ENCODE measurements at regions not wholly inside any gene's neighbourhood (a gene's known extent, or its start where the extent isn't known, plus 50 kb on each side); places are given as distances from the start of the nearest gene placed in this dataset.

- peak; percentile 10 for TF ChIP-seq POLR2AphosphoS5 (IDR thresholded peaks at IDR 0.05)
- no peak for TF ChIP-seq CTCF (IDR thresholded peaks at IDR 0.05)
These were observed 228.1 kb downstream of the KCNC2 start for GRCh38 chr12:74981541-74981940.

GRCh38 chr12:74983917-74984316 is 225.7 kb downstream of the KCNC2 start:
- no peak for DNase-seq (ENCODE audit: low spot score)
- intact Hi-C loops (cut with DNase I), result no loop called here
- TF ChIP-seq CTCF (IDR thresholded peaks at IDR 0.05) (no peak), POLR2A (IDR thresholded peaks at IDR 0.05) (no peak), POLR2AphosphoS5 (IDR thresholded peaks at IDR 0.05) (no peak)
- Histone ChIP-seq H3K4me1 (replicated peaks) (peaks cover 4% of the 10 kb centered on the region), H3K9me3 (no peaks in the 10 kb centered on the region), H3K27ac (no peak overlapping the region), H3K36me3 (no peaks in the 10 kb centered on the region), H3K27me3 (replicated peaks; ENCODE audit: insufficient read depth) (no peaks in the 10 kb centered on the region), H3K4me3 (no peak overlapping the region)
- WGBS, result 58% methylated on average over 3 of the region's 3 CpGs

More at GRCh38 chr12:74981541-74981940, 228.1 kb downstream of the KCNC2 start:
- H3K4me3 ChIP-seq, result no peak overlapping the region
- peak overlapping the region in 1 of 2 donors; percentile 2 for H3K27ac ChIP-seq
- peaks cover 4% of the 10 kb centered on the region for H3K4me1 ChIP-seq (replicated peaks)
- WGBS, result 0% methylated on average over 1 of the region's 1 CpG
- H3K27me3 ChIP-seq (replicated peaks; ENCODE audit: insufficient read depth), result no peaks in the 10 kb centered on the region
- intact Hi-C loops (cut with DNase I), result no loop called here
- H3K36me3 ChIP-seq, result no peaks in the 10 kb centered on the region
- no peak for DNase-seq (ENCODE audit: low spot score)
- no peaks in the 10 kb centered on the region for H3K9me3 ChIP-seq

GRCh38 chr12:74984631-74985030 is 225.0 kb downstream of the KCNC2 start:
- Histone ChIP-seq H3K4me1 (replicated peaks) (peaks cover 4% of the 10 kb centered on the region), H3K4me3 (no peak overlapping the region), H3K27ac (no peak overlapping the region), H3K27me3 (replicated peaks; ENCODE audit: insufficient read depth) (no peaks in the 10 kb centered on the region), H3K36me3 (no peaks in the 10 kb centered on the region), H3K9me3 (no peaks in the 10 kb centered on the region)
- intact Hi-C loops (cut with DNase I), result no loop called here
- WGBS, result 51% methylated on average over 4 of the region's 4 CpGs
- DNase-seq (ENCODE audit: low spot score), result no peak
- TF ChIP-seq CTCF (IDR thresholded peaks at IDR 0.05) (no peak), POLR2A (IDR thresholded peaks at IDR 0.05) (no peak), POLR2AphosphoS5 (IDR thresholded peaks at IDR 0.05) (no peak)

GRCh38 chr12:74985293-74985985 is 224.2 kb downstream of the KCNC2 start:
- H3K4me3 ChIP-seq, result no peak overlapping the region
- H3K4me1 ChIP-seq (replicated peaks), result peaks cover 4% of the 10 kb centered on the region
- intact Hi-C loops (cut with DNase I), result no loop called here
- TF ChIP-seq CTCF (IDR thresholded peaks at IDR 0.05) (no peak), POLR2AphosphoS5 (IDR thresholded peaks at IDR 0.05) (no peak), POLR2A (IDR thresholded peaks at IDR 0.05) (no peak)
- H3K9me3 ChIP-seq, result no peaks in the 10 kb centered on the region
- H3K36me3 ChIP-seq, result no peaks in the 10 kb centered on the region
- H3K27me3 ChIP-seq (replicated peaks; ENCODE audit: insufficient read depth), result no peaks in the 10 kb centered on the region
- H3K27ac ChIP-seq, result no peak overlapping the region
- WGBS, result 97% methylated on average over 10 of the region's 11 CpGs
- no peak for DNase-seq (ENCODE audit: low spot score)

GRCh38 chr12:74985986-74986319 is 223.7 kb downstream of the KCNC2 start:
- no peak for TF ChIP-seq POLR2AphosphoS5 (IDR thresholded peaks at IDR 0.05)
- TF ChIP-seq CTCF (IDR thresholded peaks at IDR 0.05), result no peak
- TF ChIP-seq POLR2A (IDR thresholded peaks at IDR 0.05), result no peak
- Histone ChIP-seq H3K27ac (no peak overlapping the region), H3K36me3 (no peaks in the 10 kb centered on the region), H3K4me1 (replicated peaks) (peaks cover 3% of the 10 kb centered on the region), H3K4me3 (no peak overlapping the region), H3K9me3 (no peaks in the 10 kb centered on the region), H3K27me3 (replicated peaks; ENCODE audit: insufficient read depth) (no peaks in the 10 kb centered on the region)
- intact Hi-C loops (cut with DNase I), result no loop called here
- WGBS, result 81% methylated on average over 5 of the region's 5 CpGs
- DNase-seq (ENCODE audit: low spot score), result no peak
